ENCODE measurements at regions not wholly inside any gene's neighbourhood (a gene's known extent, or its start where the extent isn't known, plus 50 kb on each side); places are given as distances from the start of the nearest gene placed in this dataset.
"Not testable (repeated sequence)": the region's sequence is repeated elsewhere in the genome, so short reads cannot be mapped to it uniquely, and the experiment has no call there.

GRCh38 chr10:56093645-56094044 lies 267.4 kb downstream of the ZWINT start:
- TF ChIP-seq CTCF, POLR2AphosphoS5 (IDR thresholded peaks at IDR 0.05): not testable (repeated sequence)

Data from prostate gland (tissue), 2 donors.